ENCODE measurements at regions not wholly inside any gene's neighbourhood (a gene's known extent, or its start where the extent isn't known, plus 50 kb on each side); places are given as distances from the start of the nearest gene placed in this dataset.

DNA sequence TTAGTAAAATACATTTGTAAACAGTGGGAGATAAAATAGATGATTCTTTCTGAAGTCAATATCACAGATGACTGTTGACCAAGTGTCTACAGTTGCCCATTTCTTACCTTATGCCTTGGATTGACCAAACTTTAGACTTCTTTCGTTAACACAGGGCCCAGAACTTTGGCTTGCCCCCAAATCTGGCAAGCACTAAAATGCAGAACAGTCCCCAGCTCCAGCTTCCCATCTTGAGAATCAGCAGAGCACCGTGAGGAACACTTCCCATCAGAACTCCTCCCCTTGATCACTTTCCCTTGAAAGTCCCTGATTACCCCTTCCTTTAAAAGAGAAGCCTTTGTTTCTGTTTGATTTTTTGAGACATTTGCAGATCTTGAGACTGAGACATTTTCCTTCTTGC lies 1039.9 kb downstream of the TLE1 start:
- DNase-seq (ENCODE audit: low read depth in 2 of 2): no peak

DNA sequence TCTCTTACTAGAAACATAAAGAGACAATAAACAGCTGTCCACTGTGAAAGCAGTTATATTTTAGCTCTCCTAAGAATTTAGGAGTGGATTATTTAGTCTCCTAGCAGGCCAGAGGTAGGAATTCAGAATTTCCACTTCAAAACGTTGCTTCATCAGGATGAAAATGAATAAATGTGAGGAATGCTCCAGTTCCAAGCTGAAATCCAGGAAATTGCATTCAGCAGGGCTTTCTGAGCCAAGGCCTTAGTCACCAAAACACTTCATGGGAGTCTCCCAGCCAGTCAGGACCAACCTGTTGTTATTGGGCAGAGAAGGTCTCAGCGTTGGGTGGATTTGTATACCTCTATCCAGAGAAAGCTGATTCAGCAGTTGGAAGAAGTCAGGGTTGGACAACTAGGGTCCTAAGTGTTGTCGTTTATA lies 1040.3 kb downstream of the TLE1 start:
- peak; percentile 74 to 76 for DNase-seq (ENCODE audit: low read depth in 2 of 2)

DNA sequence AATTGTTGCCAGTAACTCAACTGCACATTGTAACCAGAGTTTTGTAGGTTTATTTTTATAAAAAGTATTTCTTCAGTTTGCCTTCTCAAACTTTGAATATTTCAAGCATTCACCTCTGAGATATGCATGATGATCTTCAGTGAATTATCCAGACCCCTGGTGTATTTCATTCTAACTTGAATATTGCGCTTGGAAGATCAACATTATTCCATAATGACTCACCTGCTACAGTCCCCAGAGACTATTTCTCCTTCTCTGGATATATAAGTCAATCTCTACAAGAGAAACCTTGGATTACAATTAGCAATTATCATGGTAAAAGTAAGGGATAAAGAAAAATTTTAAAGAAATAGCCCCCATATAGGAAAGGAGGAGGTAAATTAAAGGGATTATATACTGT lies 1041.0 kb downstream of the TLE1 start:
- DNase-seq (ENCODE audit: low read depth in 2 of 2): peak; percentile 45 to 56

DNA sequence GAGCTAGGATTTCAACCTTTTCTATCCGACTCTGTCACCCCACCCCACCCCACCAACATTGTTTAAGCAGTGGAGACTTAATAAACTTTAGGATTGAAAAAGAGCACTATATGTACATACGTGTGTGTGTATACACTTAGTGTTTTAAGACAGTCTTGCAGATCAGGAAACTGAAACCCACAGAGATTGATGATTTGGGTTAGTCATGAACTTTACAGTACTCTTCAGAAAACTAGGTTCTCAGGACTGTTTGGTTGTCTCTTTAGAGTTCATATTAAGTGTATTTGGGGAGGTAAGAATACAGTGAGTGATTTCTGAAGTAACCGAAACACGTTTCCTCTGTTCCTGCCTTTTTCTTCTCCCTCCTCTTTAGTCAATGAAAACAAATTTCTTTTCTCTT lies 1043.1 kb downstream of the TLE1 start:
- DNase-seq (ENCODE audit: low read depth in 2 of 2): no peak

DNA sequence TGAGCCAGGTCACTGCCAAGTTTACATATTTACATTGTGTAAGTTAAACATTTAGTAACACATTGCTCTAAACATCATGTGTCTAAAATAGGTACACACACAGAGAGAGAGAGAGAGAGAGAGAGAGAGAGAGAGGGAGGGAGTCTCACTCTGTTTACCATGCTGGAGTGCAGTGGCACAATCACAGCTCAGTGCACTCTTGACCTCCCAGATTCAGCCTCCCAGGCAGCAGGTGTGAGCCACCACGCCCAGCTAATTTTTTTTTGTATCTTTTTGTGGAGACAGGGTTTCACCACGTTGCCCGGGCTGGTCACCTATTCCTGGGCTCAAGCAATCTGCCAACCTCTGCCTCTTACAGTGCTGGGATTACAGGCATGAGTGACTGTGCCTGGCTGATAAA lies 1045.3 kb downstream of the TLE1 start:
- no peak for DNase-seq (ENCODE audit: low read depth in 2 of 2)

DNA sequence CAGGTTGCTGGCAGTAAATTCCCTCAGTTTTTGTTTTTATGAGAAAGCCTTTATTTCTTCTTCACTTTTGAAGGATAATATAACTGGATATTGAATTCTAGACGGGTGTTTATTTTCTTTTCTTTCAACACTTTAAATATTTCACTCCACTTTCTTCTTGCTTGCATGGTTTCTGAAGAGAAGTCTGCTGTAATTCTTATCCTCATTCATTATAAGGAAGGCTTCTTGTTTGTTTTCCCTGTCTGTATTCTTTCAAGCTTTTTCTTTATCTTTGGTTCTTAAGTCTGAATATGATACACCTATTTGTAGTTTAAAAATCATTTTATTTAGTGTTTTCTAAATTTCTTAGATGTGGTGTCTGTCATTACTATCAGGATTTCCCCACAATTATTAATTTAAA lies 1054.3 kb downstream of the TLE1 start:
- no peak for DNase-seq (ENCODE audit: low read depth in 2 of 2)

DNA sequence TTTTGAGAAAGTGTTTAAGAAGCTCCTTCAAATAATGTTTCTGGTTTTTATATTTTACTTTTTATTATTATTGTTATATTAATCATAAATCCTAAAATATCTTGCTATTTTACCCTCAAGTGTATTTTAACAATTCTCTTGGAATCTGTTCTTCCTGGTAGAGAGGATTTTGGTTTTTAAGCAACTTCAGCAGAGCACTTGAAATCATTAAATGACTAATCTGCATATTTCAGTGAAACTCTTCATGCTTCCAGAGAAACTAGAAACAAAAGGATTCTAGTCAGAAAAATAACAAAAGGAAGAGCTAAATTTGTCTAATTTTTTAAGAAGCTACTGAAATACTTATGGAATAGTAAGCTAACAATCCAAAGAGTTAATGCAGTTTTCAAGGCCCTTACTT lies 1057.3 kb downstream of the TLE1 start:
- DNase-seq (ENCODE audit: low read depth in 2 of 2): no peak

DNA sequence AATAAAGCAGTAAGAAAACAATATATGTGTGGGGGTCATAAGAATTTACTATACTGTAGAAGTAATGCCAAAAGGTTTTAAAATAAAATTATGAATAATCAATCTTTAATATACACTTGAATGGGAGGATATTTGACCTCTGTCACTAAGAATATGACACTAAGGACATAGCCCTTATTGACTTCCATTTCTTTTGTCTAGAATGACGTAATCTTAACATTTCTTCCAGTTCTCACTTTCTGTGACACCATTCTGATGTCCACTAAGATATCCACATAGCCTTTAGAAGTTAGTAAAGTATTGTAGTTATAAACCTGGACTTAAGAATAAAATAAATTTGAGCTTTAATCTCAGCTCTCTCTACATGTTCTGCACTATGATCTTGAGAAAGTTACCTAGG lies 1050.7 kb downstream of the TLE4 start:
- no peak for DNase-seq (ENCODE audit: low read depth in 2 of 2)

DNA sequence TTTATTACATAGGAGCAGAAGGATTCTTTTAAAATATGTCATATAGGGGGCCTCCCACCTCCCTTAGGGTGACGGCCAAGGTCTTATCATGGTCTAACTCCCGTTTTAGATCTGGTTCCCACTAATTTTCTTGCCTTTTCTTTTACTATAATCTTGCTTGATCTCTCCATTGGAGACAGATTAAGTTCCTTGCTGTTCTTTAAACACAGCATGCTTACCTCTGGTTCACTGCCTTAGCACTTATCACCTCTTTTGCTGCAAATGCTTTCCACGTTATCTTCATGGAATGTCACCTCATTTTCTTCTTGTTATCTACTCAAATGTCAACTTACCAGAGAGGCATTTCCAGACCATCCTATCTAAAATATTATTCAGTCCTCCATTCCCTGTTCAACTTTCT lies 1047.6 kb downstream of the TLE4 start:
- DNase-seq (ENCODE audit: low read depth in 2 of 2): no peak

DNA sequence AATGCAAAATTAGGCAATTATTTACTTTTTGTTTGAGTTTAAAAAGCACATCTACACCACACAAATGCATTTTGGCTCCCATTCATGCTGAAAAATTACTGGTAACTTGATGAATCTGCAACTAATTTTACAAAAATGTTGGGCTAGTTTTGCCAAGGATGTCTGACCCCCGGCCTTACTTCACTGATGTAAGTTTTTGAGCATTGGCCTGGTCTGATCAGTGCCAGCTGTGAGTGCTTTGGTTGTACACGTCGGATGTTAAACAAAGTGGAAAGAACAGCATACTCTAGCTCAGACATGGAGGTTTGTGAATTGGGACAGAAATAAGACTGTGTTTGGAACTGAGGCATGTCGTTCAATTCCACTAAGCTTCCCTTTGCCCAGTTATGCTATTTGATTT lies 1044.2 kb downstream of the TLE4 start:
- peak; percentile 8 to 10 for DNase-seq (ENCODE audit: low read depth in 2 of 2)

DNA sequence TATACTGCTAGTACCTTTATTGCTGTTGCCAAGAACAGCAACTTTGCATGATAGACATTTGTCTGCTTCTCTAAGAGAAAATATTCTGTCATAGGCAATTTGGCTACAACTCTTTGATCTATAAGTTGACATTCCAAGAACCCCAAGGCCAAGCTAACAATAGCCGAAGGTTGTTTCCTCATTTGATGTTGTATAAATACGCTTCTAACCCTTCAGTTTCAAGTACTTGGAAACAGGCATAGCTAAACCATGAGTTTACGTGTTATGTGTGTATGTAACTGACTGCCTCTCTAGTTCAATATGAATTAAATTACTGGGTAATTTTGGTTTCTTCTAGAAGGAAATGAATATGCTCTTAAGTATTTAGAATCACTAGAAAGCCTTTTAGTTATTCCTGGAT lies 1034.0 kb downstream of the TLE4 start:
- peak in 1 of 2 experiments; percentile 1 for DNase-seq (ENCODE audit: low read depth in 2 of 2)

DNA sequence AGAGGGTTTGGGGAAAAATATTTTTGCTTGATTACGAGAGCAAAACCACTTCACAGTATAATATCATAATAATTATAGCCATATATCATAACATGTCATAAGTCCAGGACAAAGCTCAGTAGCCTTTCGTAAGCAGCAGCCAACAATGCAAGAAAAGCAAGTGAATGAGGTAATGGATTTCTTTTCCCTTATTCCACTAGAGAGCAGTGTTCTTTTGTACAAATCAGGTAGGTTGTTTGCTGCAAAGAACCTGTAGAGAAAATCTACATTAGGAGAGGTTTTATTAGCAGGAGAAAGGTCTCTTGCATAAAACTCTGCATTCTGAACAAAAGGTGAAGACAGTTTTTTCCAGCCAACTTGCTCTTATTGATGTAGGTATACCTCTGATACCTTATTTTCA lies 1033.4 kb downstream of the TLE4 start:
- DNase-seq (ENCODE audit: low read depth in 2 of 2): peak; percentile 2 to 7

DNA sequence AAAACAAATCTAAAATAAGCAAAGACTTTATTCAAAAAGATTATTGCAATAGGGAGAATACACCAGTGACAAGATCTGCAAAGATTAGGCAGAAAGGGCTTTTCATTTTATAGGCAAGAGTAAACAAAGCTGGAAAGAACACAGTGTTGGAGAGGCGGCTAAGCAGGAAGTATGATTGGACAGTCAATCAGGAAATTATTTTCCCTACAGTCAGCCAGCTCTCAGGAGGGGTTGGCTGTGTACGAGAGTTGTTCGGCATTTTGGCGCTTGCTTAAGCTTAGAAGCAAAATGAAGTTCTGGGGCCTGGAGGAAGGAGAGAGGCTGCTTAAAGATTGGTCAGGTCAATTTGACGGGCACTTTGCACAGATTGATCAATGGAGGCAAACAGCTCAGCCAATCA lies 1030.5 kb downstream of the TLE4 start:
- no peak for DNase-seq (ENCODE audit: low read depth in 2 of 2)

DNA sequence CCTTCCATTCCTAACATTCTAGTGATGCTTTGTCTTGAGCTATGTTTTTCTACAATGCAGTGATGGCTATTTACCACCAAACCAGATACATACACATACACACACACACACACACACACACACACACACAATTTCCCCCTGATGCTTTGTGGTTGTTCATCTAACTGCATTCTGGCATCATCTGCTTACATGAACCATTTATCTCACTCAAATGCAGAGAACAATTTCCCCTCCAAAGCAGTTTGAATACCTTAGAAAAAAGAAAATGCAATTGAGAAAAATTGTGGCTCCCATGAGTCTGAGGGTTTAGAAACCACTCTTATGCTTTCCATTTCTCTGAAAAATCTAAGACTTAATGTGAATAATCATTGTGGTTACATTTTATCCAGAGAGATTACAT lies 1024.8 kb downstream of the TLE4 start:
- no peak for DNase-seq (ENCODE audit: low read depth in 2 of 2)

DNA sequence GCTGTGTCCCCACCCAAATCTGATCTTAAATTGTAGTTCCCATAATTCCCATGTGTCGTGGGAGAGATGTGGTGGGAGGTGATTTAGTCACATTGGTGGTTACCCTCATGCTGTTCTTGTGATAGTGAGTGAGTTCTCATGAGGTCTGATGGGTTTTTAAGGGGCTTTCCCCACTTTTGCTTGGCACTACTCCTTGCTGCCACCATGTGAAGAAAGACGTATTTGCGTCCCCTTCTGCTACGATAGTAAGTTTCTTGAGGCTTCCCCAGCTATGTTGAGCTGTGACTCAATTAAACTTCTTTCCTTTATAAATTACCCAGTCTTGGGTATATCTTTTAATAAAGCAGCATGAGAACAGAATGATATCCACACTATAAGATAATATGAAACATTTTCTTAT lies 1023.4 kb downstream of the TLE4 start:
- DNase-seq (ENCODE audit: low read depth in 2 of 2): no peak

DNA sequence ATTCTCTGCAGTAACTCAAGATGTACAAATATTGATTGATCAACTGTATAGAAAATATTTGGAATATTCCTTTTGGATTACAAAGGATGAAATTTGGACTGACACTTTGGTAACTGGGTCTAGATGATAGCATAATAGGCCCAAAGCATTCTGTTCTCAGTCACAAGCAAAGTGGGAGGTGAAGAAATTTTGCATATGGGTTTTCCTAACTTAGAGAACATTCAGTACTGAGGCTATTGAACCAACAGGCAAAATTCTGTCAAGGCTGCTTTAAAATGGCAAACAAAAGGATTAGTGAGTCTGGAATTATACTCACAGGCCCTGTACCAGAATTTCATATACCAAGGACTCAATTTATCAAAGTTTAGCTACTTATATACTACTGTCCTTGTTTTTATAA lies 1020.6 kb downstream of the TLE4 start:
- DNase-seq (ENCODE audit: low read depth in 2 of 2): no peak

DNA sequence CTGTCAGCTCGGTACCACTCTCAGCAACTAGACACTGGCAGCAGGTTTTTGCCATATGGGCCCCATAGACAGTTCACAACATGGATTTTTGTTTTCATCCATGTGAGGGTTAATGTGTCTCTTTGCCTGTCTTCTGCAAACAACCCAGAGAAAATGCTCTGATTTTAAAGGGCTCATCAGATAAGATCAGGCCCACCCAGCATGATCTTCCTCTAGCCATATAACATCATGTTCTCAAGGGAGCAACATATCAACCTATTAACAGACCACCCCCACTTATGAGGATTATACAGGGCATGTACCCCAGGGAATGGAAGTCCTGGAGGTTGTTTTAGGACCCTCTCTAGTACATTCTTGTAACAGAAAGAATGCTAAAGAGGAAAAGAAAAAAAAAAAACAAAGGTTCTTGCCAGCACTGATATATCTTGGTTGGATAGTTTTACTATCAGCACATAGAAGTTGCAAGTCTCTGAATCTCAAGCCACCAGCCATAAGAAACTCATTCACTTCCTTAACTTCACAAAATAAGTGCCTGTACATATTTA lies 1015.1 kb downstream of the TLE4 start:
- no peak for DNase-seq (ENCODE audit: low read depth in 2 of 2)

DNA sequence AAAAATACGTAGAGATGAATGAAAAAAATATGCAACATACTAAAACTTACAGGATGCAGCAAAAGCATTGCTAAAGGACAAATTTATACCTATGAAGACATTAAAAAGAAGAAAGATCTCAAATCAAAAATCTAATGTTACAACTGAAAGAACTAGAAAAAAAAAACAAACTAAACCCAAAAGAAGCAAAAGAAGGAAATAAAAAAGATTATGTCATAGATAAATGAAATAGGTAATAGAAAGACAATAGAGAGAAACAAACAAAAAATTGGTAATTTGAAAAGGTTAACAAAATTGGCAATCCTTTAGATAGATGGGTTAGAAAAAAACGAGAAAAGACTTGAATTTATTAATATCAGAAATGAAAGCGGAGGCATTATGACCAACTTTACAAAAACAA lies 1000.2 kb downstream of the TLE4 start:
- DNase-seq (ENCODE audit: low read depth in 2 of 2): no peak

DNA sequence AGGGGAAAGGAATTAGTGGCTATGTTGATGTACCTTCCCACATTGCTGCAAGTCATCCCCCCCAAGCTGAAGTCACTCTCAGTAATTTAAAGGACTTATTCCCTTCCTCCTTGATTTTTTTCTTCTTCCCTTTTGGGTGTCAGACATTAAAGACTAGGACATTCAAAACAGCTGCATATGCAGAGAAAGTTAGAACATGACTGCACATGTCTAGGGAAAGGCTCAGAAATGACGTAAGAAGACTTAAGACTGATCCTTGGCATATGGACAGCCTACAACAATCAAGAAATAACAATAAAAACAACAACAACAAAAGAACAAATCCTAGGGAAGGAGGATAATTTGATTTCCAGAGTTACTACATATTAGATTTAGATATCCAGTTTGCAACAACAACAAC lies 997.5 kb downstream of the TLE4 start:
- DNase-seq (ENCODE audit: low read depth in 2 of 2): no peak

DNA sequence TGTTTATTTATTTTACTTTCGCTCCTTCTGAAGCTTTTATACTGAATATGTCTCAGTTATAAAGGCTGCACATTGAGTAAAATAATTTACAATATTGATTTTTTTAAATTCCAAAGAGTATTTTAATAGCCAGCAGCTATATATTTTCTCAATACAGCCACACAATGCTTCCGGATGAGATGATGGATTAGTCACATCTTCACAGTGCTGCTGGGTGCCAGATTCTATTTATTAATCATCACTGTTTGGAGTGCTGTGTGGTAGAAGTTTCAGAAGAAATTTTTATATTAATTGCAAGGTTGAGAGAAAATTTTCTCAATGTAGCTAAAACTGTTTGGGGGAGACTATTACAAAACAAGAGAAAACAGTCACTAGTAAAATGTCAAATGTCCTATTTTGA lies 989.8 kb downstream of the TLE4 start:
- no peak for DNase-seq (ENCODE audit: low read depth in 2 of 2)

DNA sequence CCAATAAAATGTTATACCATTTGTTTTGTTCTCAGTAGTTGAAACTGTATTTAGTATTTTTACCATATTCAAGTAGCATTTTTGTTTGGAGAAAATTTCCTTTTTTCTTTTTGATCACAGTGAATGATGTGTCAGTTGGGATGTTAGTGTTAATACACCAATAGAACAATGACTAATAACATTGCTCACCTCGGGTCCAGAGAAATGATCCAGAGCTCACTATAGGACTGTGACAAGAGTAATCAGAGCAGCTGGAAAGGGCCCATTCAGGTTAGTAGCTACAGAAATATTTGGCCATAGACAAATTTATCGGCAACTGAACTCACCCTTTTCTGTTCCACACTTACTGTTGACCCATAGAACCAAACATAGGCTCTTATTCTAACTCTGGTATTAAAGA lies 989.2 kb downstream of the TLE4 start:
- DNase-seq (ENCODE audit: low read depth in 2 of 2): no peak

DNA sequence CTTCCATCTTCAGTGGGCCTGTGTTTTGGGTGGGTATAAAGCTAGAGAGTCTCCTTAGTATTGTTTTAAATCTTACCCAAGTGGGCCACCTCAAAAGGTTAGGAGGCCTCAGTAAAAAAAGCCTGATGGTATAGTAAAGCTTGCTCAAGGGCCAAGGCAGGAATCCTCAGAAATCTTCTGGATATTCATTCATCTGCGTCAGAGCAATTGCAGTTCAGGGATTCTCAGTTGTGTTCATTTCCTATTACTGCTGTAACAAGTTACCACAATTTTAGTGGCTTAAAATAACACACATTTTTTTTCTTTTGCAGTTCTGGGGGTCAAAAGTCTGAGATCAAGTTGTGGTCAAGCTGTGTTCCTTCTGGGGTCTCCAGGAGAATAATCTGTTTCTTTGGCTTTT lies 985.5 kb downstream of the TLE4 start:
- DNase-seq (ENCODE audit: low read depth in 2 of 2): no peak

DNA sequence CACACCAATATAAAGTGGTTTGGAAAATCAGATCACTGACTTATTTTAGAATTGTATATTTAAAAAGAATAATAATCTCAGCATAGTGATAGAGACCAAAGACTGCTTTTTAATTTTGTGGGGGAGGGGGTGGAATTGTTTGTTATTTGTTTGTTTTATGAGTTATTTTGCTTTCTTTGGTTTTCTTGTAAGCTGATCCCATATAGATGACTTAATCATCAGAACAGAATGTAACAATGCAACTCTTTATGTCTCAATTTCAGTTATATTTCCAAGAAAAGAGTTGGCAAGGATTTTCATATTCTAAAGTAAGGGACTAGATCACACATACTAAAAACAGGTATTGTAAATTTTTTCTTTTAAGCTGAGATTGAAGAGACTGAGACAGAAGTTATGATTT lies 984.9 kb downstream of the TLE4 start:
- DNase-seq (ENCODE audit: low read depth in 2 of 2): no peak

DNA sequence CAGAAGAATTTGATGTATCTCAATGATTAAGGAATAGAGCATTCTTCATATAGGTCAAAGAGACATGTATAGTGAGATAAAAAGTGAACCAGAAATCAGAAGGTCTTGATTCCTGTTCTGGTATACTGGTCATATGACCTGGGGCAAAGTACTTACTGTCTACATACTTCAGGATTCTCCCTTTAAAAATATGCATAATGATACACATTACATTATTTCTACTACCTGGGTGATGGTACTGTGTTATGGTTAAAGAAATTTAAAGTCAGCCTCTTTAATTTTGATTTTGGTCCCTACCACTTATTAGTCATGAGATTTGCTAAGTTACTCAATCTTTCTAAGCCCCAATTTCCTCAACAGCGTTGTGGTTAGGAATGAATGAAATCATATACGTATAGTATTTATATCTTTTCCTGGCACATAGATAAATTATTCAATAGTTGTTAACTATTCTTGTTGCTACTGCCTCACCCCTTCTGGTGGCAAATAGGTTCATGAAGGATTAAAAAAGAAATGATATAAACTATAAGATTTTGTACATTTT lies 984.1 kb downstream of the TLE4 start:
- DNase-seq (ENCODE audit: low read depth in 2 of 2): peak in 1 of 2 experiments; percentile 5
